H1 (cell line): ENCODE measurements at regions not wholly inside any gene's neighbourhood (a gene's known extent, or its start where the extent isn't known, plus 50 kb on each side); places are given as distances from the start of the nearest gene placed in this dataset.
"Not testable (repeated sequence)": the region's sequence is repeated elsewhere in the genome, so short reads cannot be mapped to it uniquely, and the experiment has no call there.

ENCODE experiments used
- CTCF ChIA-PET: fragments of 300-600 bp; sonication (Branson Sonifier 250); formaldehyde crosslinking; loops from one replicate; lab custom pipeline; 2021; ENCODE audit not compliant: partially characterized antibody; lab: Charles Lee
- POLR2A ChIA-PET: fragments of 300-600 bp; sonication (Branson Sonifier 250); formaldehyde crosslinking; loops from one replicate; lab custom pipeline; 2021; ENCODE audit warnings: inconsistent platforms; ENCODE audit not compliant: partially characterized antibody; lab: Charles Lee
- DNase-seq, 2 experiments: peaks; one replicate each; pipeline versions ENCODE4 v3.0.0 to v3.0.0-alpha.2; 2010 to 2022; ENCODE audit warnings: low spot score in 2 of 2, low read depth in 1 of 2, mixed read lengths in 1 of 2
- FAIRE-seq: peaks from 2 replicates; lab custom pipeline; 2011; peaks lifted over from hg19 to GRCh38; lab: Jason Lieb, UNC
- H2AFZ ChIP-seq: 2 replicates; pipeline ENCODE4 v1.8.1; 2012; ENCODE audit warnings: low read length, inconsistent platforms
- H2AK5ac ChIP-seq: 2 replicates; pipeline ENCODE4 v1.6.1; 2013; ENCODE audit warnings: low read depth, low read length
- H2BK120ac ChIP-seq: replicated peaks from 2 replicates; pipeline ENCODE3; 2013; ENCODE audit warnings: low read depth, low read length, inconsistent platforms
- H2BK12ac ChIP-seq: 2 replicates; pipeline ENCODE4 v1.6.1; 2013; ENCODE audit warnings: low read depth, low read length
- H2BK15ac ChIP-seq: 2 replicates; pipeline ENCODE4 v1.6.1; 2013; ENCODE audit warnings: low read length
- H2BK20ac ChIP-seq: 2 replicates; pipeline ENCODE4 v1.6.1; 2013; ENCODE audit warnings: low read length
- H2BK5ac ChIP-seq: 2 replicates; pipeline ENCODE4 v1.6.1; 2013; ENCODE audit warnings: low read depth, low read length
- H3K14ac ChIP-seq: 2 replicates; pipeline ENCODE4 v1.6.1; 2013; ENCODE audit warnings: inconsistent platforms; ENCODE audit not compliant: insufficient read length
- H3K18ac ChIP-seq: 2 replicates; pipeline ENCODE4 v1.6.1; 2013; ENCODE audit warnings: low read length; ENCODE audit errors: extremely low read depth
- H3K23ac ChIP-seq: 2 replicates; pipeline ENCODE4 v1.6.1; 2013; ENCODE audit warnings: inconsistent platforms; ENCODE audit not compliant: insufficient read length
- H3K23me2 ChIP-seq: 2 replicates; pipeline ENCODE4 v1.6.1; 2013; ENCODE audit warnings: low read depth, low read length
- H3K27ac ChIP-seq: 2 replicates; pipeline ENCODE4 v1.6.1; 2011; ENCODE audit warnings: low read depth, low read length, inconsistent platforms
- H3K27me3 ChIP-seq, 4 experiments: replicated peaks in 1 of 4; 1 replicate in 1 of 4; 2 replicates in 3 of 4; pipeline versions ENCODE4 v1.6.1 to v1.8.1; 2011 to 2013; ENCODE audit warnings: low read length in 3 of 4, mild to moderate bottlenecking in 3 of 4, inconsistent platforms in 2 of 4, mixed read lengths in 2 of 4, moderate library complexity in 1 of 4; ENCODE audit not compliant: control insufficient read depth in 3 of 4, insufficient read depth in 3 of 4; ENCODE audit errors: extremely low read depth in 1 of 4
- H3K36me3 ChIP-seq, 4 experiments: 2 replicates each; pipeline versions ENCODE4 v1.6.1 to v1.8.1; 2011 to 2013; ENCODE audit warnings: mild to moderate bottlenecking in 4 of 4, low read length in 3 of 4, moderate library complexity in 2 of 4, control low read depth in 1 of 4, inconsistent platforms in 1 of 4; ENCODE audit not compliant: insufficient read depth in 4 of 4, control insufficient read depth in 2 of 4
- H3K4ac ChIP-seq: replicated peaks from 2 replicates; pipeline ENCODE3; 2013; ENCODE audit warnings: low read length, low read depth, mixed read lengths, inconsistent platforms; ENCODE audit not compliant: insufficient read length
- H3K4me1 ChIP-seq, 4 experiments: replicated peaks in 1 of 4; 1 replicate in 1 of 4; 2 replicates in 3 of 4; pipeline versions ENCODE4 v1.6.1 to v1.8.1; 2011 to 2013; ENCODE audit warnings: low read length in 3 of 4, inconsistent platforms in 2 of 4, mixed read lengths in 1 of 4; ENCODE audit not compliant: insufficient read depth in 4 of 4, control insufficient read depth in 3 of 4
- H3K4me2 ChIP-seq, 2 experiments: 2 replicates each; pipeline versions ENCODE4 v1.6.1 to v1.8.1; 2011 to 2013; ENCODE audit warnings: low read depth in 2 of 2, low read length in 2 of 2, control low read depth in 1 of 2, inconsistent platforms in 1 of 2, mild to moderate bottlenecking in 1 of 2; ENCODE audit not compliant: insufficient read depth in 1 of 2
- H3K4me3 ChIP-seq, 4 experiments: fragments of 200-600, 300-600 bp in 1 of 4; sonication (generic), shearing (Covaris generic), sonication (Bioruptor Twin) in 1 of 4; 2 replicates each; pipeline versions ENCODE4 v1.5.1 to v1.8.1; 2011 to 2016; ENCODE audit warnings: low read length in 4 of 4, low read depth in 3 of 4, control low read depth in 2 of 4, inconsistent platforms in 2 of 4, mild to moderate bottlenecking in 2 of 4, mixed read lengths in 1 of 4, moderate library complexity in 1 of 4; ENCODE audit not compliant: insufficient read depth in 2 of 4; ENCODE audit errors: extremely low read depth in 1 of 4
- H3K56ac ChIP-seq: replicated peaks from 2 replicates; pipeline ENCODE3; 2013; ENCODE audit warnings: low read depth, mild to moderate bottlenecking, mixed read lengths, low read length, inconsistent platforms; ENCODE audit not compliant: insufficient read length
- H3K79me1 ChIP-seq: 2 replicates; pipeline ENCODE4 v1.6.1; 2013; ENCODE audit warnings: low read depth, low read length, control low read depth
- H3K79me2 ChIP-seq, 2 experiments: 2 replicates each; pipeline versions ENCODE4 v1.6.1 to v1.8.1; 2012 to 2013; ENCODE audit warnings: low read length in 2 of 2, mild to moderate bottlenecking in 2 of 2, inconsistent platforms in 1 of 2; ENCODE audit not compliant: insufficient read depth in 2 of 2, control insufficient read depth in 1 of 2
- H3K9ac ChIP-seq, 4 experiments: replicated peaks in 1 of 4; 1 replicate in 1 of 4; 2 replicates in 3 of 4; pipeline versions ENCODE4 v1.6.1 to v1.8.1; 2011 to 2013; ENCODE audit warnings: low read depth in 3 of 4, low read length in 3 of 4, control low read depth in 2 of 4, mild to moderate bottlenecking in 2 of 4, moderate library complexity in 2 of 4, inconsistent platforms in 1 of 4; ENCODE audit errors: extremely low read depth in 1 of 4
- H3K9me3 ChIP-seq, 2 experiments: 2 replicates each; pipeline versions ENCODE4 v1.6.1 to v1.8.1; 2012 to 2013; ENCODE audit warnings: mild to moderate bottlenecking in 2 of 2, moderate library complexity in 2 of 2, control low read depth in 1 of 2, inconsistent platforms in 1 of 2, low read depth in 1 of 2, low read length in 1 of 2, mixed read lengths in 1 of 2; ENCODE audit not compliant: insufficient read depth in 2 of 2
- H4K20me1 ChIP-seq, 2 experiments: replicated peaks in 1 of 2; 2 replicates each; pipeline versions ENCODE3 to v1.8.1; 2011 to 2013; ENCODE audit warnings: inconsistent platforms in 2 of 2, low read length in 2 of 2, mild to moderate bottlenecking in 1 of 2; ENCODE audit not compliant: insufficient read depth in 2 of 2, control insufficient read depth in 1 of 2
- H4K5ac ChIP-seq: 2 replicates; pipeline ENCODE4 v1.6.1; 2013; ENCODE audit warnings: low read length, low read depth, mixed read lengths, inconsistent platforms; ENCODE audit not compliant: insufficient read length
- H4K8ac ChIP-seq: 2 replicates; pipeline ENCODE4 v1.8.0; 2013; ENCODE audit warnings: mild to moderate bottlenecking, moderate library complexity, low read length, inconsistent platforms; ENCODE audit not compliant: insufficient read depth; ENCODE audit errors: extremely low read depth
- H4K91ac ChIP-seq: replicated peaks from 2 replicates; pipeline ENCODE3; 2013; ENCODE audit warnings: low read length, mixed read lengths, inconsistent platforms; ENCODE audit not compliant: insufficient read length
- WGBS, 2 experiments: shearing (Covaris generic) in 1 of 2; methylation state at CpG; one replicate each; pipeline versions ENCODE4 v1.1.6 to v1.1.7; 2013 to 2015; ENCODE audit warnings: low lambda C conversion rate in 2 of 2, mixed read lengths in 2 of 2, inconsistent platforms in 1 of 2, low coverage in 1 of 2, missing lambda C conversion rate in 1 of 2; ENCODE audit not compliant: insufficient replicate concordance in 2 of 2, insufficient coverage in 1 of 2, insufficient read length in 1 of 2; ENCODE audit errors: extremely low coverage in 1 of 2, missing lambda C conversion rate in 1 of 2; 5-methylcytosine and 5-hydroxymethylcytosine counted together

DNA sequence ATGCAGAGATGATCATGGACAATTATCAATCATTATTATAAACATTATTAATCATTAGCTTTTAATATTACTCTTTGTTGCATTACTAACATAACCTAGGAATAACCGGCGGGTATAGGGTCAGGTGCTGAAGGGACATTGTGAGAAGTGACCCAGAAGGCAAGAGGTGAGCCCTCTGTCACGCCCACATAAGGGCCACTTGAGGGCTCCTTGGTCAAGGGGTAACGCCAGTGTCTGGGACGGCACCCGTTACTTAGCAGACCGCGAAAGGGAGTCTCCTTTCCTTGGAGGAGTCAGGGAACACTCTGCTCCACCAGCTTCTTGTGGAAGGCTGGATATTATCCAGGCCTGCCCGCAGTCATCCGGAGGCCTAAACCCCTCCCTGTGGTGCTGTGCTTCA lies 145.0 kb downstream of the ARL4C start:
- DNase-seq, H3K56ac ChIP-seq, H3K27me3 ChIP-seq, H2BK15ac ChIP-seq, H3K36me3 ChIP-seq, H3K23me2 ChIP-seq, H3K79me2 ChIP-seq, H2BK20ac ChIP-seq, POLR2A ChIA-PET, H4K8ac ChIP-seq, H3K4me2 ChIP-seq, H2BK5ac ChIP-seq, H2BK12ac ChIP-seq, H3K4me3 ChIP-seq, H3K9ac ChIP-seq, H3K23ac ChIP-seq, FAIRE-seq, H3K9me3 ChIP-seq, H3K27ac ChIP-seq, H2AFZ ChIP-seq, H3K4me1 ChIP-seq, H3K14ac ChIP-seq, H4K91ac ChIP-seq, H4K5ac ChIP-seq, H3K18ac ChIP-seq, H2AK5ac ChIP-seq, H3K79me1 ChIP-seq, H3K4ac ChIP-seq, H2BK120ac ChIP-seq, H4K20me1 ChIP-seq: not testable (repeated sequence)
- WGBS, 2 experiments = 83% methylated on average over 10 of the region's 10 CpGs; no CpG with 5 or more reads in 1 of the 2 experiments
- CTCF ChIA-PET = interaction anchor here (0.9 kb wide), 1 partner anchor 114 kb away, joined by 3 read pairs; no protein-coding TSS in a partner anchor
